ENCODE measurements at regions not wholly inside any gene's neighbourhood (a gene's known extent, or its start where the extent isn't known, plus 50 kb on each side); places are given as distances from the start of the nearest gene placed in this dataset.

GRCh38 chr6:56363796-56364430, 116.5 kb upstream of the COL21A1 start:
- TF ChIP-seq CTCF (IDR thresholded peaks at IDR 0.05) (no peak), ZFX (IDR thresholded peaks at IDR 0.05; ENCODE audit: borderline replicate concordance) (no peak)

All from 22Rv1 (cell line).